PC-3 (cell line): ENCODE measurements at regions not wholly inside any gene's neighbourhood (a gene's known extent, or its start where the extent isn't known, plus 50 kb on each side); places are given as distances from the start of the nearest gene placed in this dataset.

Experiments
- ATAC-seq: fragments of 200-7000 bp; cut with Tn5 transposase; 2 replicates; pipeline ENCODE4 v1.9.1; 2020; ENCODE audit warnings: mild to moderate bottlenecking, moderate library complexity
- BruUV-seq: library from RNA; stranded (reverse); fragments of 400-500 nt; replicated peaks from 2 replicates; lab custom pipeline; 2021; lab: Mats Ljungman, UMichigan
- CTCF ChIA-PET: fragments of 300-600 bp; sonication (Branson Sonifier 250); formaldehyde crosslinking; loops from one replicate; lab custom pipeline; 2022; ENCODE audit warnings: antibody characterized with exemption; lab: Charles Lee
- POLR2A ChIA-PET: fragments of 300-600 bp; sonication (Branson Sonifier 250); formaldehyde crosslinking; loops from one replicate; lab custom pipeline; 2022; ENCODE audit warnings: antibody characterized with exemption; ENCODE audit not compliant: unreplicated experiment; lab: Charles Lee
- DNase-seq: peaks from one replicate; pipeline ENCODE4 v3.0.0-alpha.2; 2015
- H2AFZ ChIP-seq: fragments of 300-600 bp; sonication (generic); 2 replicates; pipeline ENCODE4 v1.6.0; 2016; ENCODE audit warnings: antibody characterized with exemption, low read length
- H3F3A ChIP-seq: fragments of 300-600 bp; sonication (generic); one replicate; pipeline ENCODE4 v1.6.0; 2017; ENCODE audit warnings: antibody characterized with exemption, low read length, control low read depth, mild to moderate bottlenecking; ENCODE audit not compliant: unreplicated experiment
- H3K27ac ChIP-seq: fragments of 300-600 bp; sonication (generic); 2 replicates; pipeline ENCODE4 v1.5.1; 2016; ENCODE audit warnings: mild to moderate bottlenecking, low read length
- H3K27me3 ChIP-seq: fragments of 300-600 bp; sonication (generic); 2 replicates; pipeline ENCODE4 v1.6.1; 2016; ENCODE audit warnings: low read length, mixed read lengths
- H3K36me3 ChIP-seq: fragments of 300-600 bp; sonication (generic); 2 replicates; pipeline ENCODE4 v1.6.1; 2016; ENCODE audit warnings: low read depth, mixed run types, low read length, mixed read lengths
- H3K4me1 ChIP-seq: fragments of 300-600 bp; sonication (generic); 2 replicates; pipeline ENCODE4 v1.5.1; 2016; ENCODE audit warnings: low read length; ENCODE audit not compliant: insufficient read depth
- H3K4me2 ChIP-seq: fragments of 300-600 bp; sonication (generic); 2 replicates; pipeline ENCODE4 v1.6.0; 2016; ENCODE audit warnings: low read length
- H3K4me3 ChIP-seq: fragments of 300-600 bp; sonication (generic); 2 replicates; pipeline ENCODE4 v1.5.1; 2016; ENCODE audit warnings: mild to moderate bottlenecking, low read length, mixed read lengths
- H3K79me2 ChIP-seq: fragments of 300-600 bp; sonication (generic); 2 replicates; pipeline ENCODE4 v1.6.1; 2017; ENCODE audit warnings: low read length, mixed read lengths
- H3K9ac ChIP-seq: fragments of 300-600 bp; sonication (generic); 2 replicates; pipeline ENCODE4 v1.6.0; 2016; ENCODE audit warnings: mild to moderate bottlenecking, low read length
- H3K9me2 ChIP-seq: fragments of 300-600 bp; sonication (generic); replicated peaks from 2 replicates; pipeline ENCODE4 v1.6.1; 2016; ENCODE audit warnings: mixed run types, low read length, mixed read lengths
- H3K9me3 ChIP-seq: fragments of 300-600 bp; sonication (generic); 2 replicates; pipeline ENCODE4 v1.6.1; 2016; ENCODE audit warnings: low read length, mixed read lengths
- H4K20me1 ChIP-seq: fragments of 300-600 bp; sonication (generic); 2 replicates; pipeline ENCODE4 v1.6.1; 2016; ENCODE audit warnings: low read length, mixed read lengths
- CTCF ChIP-seq: fragments of 300-600 bp; sonication (generic); conservative IDR thresholded peaks from 2 replicates; pipeline ENCODE4 v1.5.1; 2017; ENCODE audit warnings: antibody characterized with exemption, low read depth, mild to moderate bottlenecking, low read length
- EZH2 ChIP-seq: fragments of 300-600 bp; sonication (generic); IDR thresholded peaks from one replicate; pipeline ENCODE4 v1.6.1; 2017; ENCODE audit warnings: antibody characterized with exemption, mild to moderate bottlenecking, low read length; ENCODE audit not compliant: unreplicated experiment
- EZH2phosphoT487 ChIP-seq: fragments of 300-600 bp; sonication (generic); IDR thresholded peaks from 2 replicates; pipeline ENCODE4 v1.6.1; 2018; ENCODE audit warnings: mild to moderate bottlenecking, antibody characterized with exemption, low read length, borderline replicate concordance
- intact Hi-C: fragments of 100-400 bp; cut with micrococcal nuclease; formaldehyde crosslinking; loops from 2 replicates; pipeline ENCODE4 v1.9.0; 2023

- DNase-seq (no peak), ATAC-seq (no peak)
- no peaks in the 10 kb centered on the region for H3K36me3 ChIP-seq
- H3F3A ChIP-seq = no peaks in the 10 kb centered on the region
- peaks cover 7% of the 10 kb centered on the region; the same call in 1 of the 2 replicates for H3K9me3 ChIP-seq
- H4K20me1 ChIP-seq = no peaks in the 10 kb centered on the region
- no peak overlapping the region for H2AFZ ChIP-seq
- no peak overlapping the region for H3K4me2 ChIP-seq
- intact Hi-C loops = no loop called here
- ChIA-PET CTCF (no interaction called here), POLR2A (no interaction called here)
- no peaks in the 10 kb centered on the region for H3K9me2 ChIP-seq
- H3K27ac ChIP-seq = no peak overlapping the region
- no peak overlapping the region for H3K9ac ChIP-seq
- no peaks in the 10 kb centered on the region for H3K27me3 ChIP-seq
- no peak overlapping the region for H3K4me3 ChIP-seq
- no peaks in the 10 kb centered on the region for H3K4me1 ChIP-seq
- BruUV-seq = no TSS peak
- H3K79me2 ChIP-seq = no peaks in the 10 kb centered on the region
- TF ChIP-seq CTCF (no peak), EZH2 (no peak), EZH2phosphoT487 (no peak)
Measured at GRCh38 chr15:26298010-26298658, 435.0 kb upstream of the ATP10A start.

DNA sequence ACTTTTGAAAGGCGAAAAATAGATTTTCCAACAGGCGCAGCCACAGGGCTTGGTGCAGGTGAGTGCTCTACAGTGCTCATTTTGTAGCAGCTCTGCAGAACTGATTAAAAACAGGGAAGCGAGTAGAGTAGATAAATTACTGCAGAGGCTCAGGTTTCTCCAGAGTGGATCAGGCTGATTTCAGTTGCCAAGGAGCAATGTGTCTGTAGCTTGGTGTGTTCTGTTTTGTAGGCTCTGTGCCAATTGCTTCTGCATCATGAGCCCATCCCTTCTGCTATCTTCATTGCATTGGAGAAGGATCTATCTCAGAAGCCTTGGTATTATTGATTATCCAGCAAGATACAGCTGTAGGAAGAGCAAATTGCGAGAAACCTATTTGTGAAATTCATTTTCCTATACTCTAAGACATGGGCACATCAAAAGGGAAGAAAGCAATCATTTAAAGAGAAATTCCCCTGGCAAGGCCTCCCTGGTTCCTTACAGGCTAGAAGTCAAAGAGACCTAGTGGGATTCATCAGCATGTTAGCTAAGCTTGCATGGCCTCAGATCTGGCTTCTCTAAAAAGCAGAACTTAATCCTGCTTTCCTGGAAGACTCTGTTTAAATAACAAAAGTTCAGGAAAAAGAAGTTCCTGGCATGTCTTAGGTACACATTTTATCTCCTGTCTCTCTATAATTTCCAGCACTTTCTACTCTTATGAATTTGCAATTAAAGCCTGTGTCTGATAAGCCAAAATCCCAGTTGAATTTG is 432.4 kb upstream of the ATP10A start:
- CTCF ChIA-PET = no interaction called here
- TF ChIP-seq CTCF = no peak
- no peak for TF ChIP-seq EZH2phosphoT487
- TF ChIP-seq EZH2 = no peak
- Histone ChIP-seq H3K79me2 (no peaks in the 10 kb centered on the region), H3F3A (no peaks in the 10 kb centered on the region), H3K36me3 (no peaks in the 10 kb centered on the region), H3K4me3 (no peak overlapping the region), H3K4me1 (no peaks in the 10 kb centered on the region), H3K9me3 (peaks cover 7% of the 10 kb centered on the region; the same call in 1 of the 2 replicates), H3K27ac (no peak overlapping the region), H3K9ac (no peak overlapping the region), H3K9me2 (no peaks in the 10 kb centered on the region), H4K20me1 (no peaks in the 10 kb centered on the region), H3K4me2 (no peak overlapping the region), H2AFZ (no peak overlapping the region), H3K27me3 (no peaks in the 10 kb centered on the region)
- intact Hi-C loops = no loop called here
- DNase-seq = no peak
- ATAC-seq = no peak
- BruUV-seq = no TSS peak
- POLR2A ChIA-PET = no interaction called here
